ENCODE measurements at regions not wholly inside any gene's neighbourhood (a gene's known extent, or its start where the extent isn't known, plus 50 kb on each side); places are given as distances from the start of the nearest gene placed in this dataset.

DNA sequence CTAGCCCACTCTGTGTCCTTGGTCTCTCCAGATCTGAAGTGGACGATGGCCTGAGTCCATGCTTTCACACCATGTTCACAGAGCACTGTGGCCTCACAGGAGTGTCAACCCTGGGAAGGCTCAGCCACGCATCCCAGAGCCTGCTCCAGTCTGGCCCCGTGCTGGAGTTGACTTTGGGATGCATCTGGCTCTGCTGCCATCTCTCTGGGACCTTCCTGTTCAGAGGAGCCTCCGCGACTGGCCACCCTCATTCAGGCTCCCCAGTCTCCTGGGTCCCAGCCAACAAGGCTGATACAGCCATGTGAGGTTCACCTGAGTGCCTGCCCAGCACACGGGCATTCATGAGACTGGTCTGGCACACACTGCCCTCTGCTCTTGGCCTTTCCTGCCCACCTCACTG lies 199.7 kb upstream of the RAB6C start:
- no peaks in the 10 kb centered on the region for H3K79me2 ChIP-seq (ENCODE audit: control insufficient read depth, insufficient read depth, low read length)
- no peak overlapping the region for H2AFZ ChIP-seq (ENCODE audit: control insufficient read depth, low read length)
- FAIRE-seq (no peak), DNase-seq (ENCODE audit: low read depth, low spot score) (no peak)
- no peak overlapping the region for H3K4me2 ChIP-seq (ENCODE audit: control insufficient read depth, extremely low read depth, insufficient read depth, low read depth, low read length)
- no peaks in the 10 kb centered on the region for H3K9me1 ChIP-seq (ENCODE audit: control insufficient read depth, extremely low read depth, insufficient read depth, low read length)
- no peak overlapping the region for H3K9ac ChIP-seq (ENCODE audit: control insufficient read depth, extremely low read depth, insufficient read depth, low read length)
- no peaks in the 10 kb centered on the region for H3K36me3 ChIP-seq (ENCODE audit: control insufficient read depth in 2 of 2, extremely low read depth in 1 of 2, insufficient read depth in 2 of 2, low read length in 2 of 2)
- dilution Hi-C loops (cut with MboI; ENCODE audit: extremely low pct_ligation_motif_present, low sequenced_read_pairs) = no loop called here
- peaks cover 3% of the 10 kb centered on the region for H3K27me3 ChIP-seq (ENCODE audit: control insufficient read depth, extremely low read depth, insufficient read depth, low read length)
- no peak for TF ChIP-seq EZH2 (IDR thresholded peaks at IDR 0.05; ENCODE audit: low read length)
- H3K4me3 ChIP-seq (ENCODE audit: control insufficient read depth in 2 of 3, extremely low read depth in 1 of 3, insufficient read depth in 2 of 3, low read depth in 1 of 3, low read length in 3 of 3) = no peak overlapping the region
- no peaks in the 10 kb centered on the region for H4K20me1 ChIP-seq (ENCODE audit: control insufficient read depth, extremely low read depth, insufficient read depth, low read length)
- H3K4me1 ChIP-seq (ENCODE audit: control insufficient read depth, extremely low read depth, insufficient read depth, low read length) = no peaks in the 10 kb centered on the region
- no peak overlapping the region for H3K27ac ChIP-seq (ENCODE audit: control insufficient read depth, insufficient read depth, low read length)
- no peaks in the 10 kb centered on the region for H3K9me3 ChIP-seq (ENCODE audit: control insufficient read depth, low read depth, low read length)

DNA sequence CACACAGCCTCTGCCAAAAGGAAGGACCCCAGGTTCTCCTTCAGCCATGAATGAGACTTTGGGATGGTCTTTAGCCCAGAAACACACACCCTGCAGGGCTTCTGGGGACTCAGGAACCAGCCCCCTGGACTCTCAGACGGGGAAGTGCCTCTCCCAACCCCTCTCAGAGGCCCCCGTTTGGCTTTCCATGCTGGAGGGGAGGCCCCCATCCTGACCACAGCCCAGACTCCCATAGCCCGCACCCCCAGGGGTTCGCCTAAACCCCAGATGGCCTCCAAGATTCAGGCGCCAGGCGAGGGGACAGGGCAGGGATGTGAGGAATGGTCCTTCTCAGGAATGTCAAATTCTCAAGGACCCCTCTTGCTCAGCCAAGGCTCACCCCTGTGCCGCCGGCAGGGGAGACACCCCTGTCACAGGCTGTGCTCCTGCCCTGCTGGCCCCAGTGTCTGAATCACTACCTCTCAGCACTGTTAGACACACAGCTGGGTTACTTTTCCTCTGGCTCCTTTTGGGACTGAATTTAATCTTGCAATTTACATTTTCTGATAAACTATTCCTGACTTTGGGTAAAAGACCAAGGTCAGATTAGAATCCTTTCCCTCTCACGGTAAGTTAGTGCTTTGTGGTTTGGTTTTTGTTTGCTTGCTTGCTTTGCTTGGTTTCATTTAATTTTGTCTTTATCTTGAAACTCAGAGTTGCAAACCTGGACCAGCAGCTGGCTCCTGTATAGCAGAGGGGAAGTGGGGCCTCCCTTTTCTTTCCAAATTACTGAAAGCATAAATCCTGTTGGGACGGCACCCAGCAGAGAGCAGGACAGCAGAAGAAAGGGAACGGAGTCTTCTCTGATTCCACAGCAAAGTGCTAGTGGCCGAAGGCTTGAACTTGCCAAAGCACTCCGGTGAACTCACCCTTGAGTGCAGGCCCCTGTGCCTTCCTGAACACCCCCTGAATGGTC lies 198.9 kb upstream of the RAB6C start:
- Histone ChIP-seq H2AFZ (ENCODE audit: control insufficient read depth, low read length) (no peak overlapping the region), H3K27me3 (ENCODE audit: control insufficient read depth, extremely low read depth, insufficient read depth, low read length) (peaks cover 3% of the 10 kb centered on the region), H4K20me1 (ENCODE audit: control insufficient read depth, extremely low read depth, insufficient read depth, low read length) (no peaks in the 10 kb centered on the region), H3K36me3 (ENCODE audit: control insufficient read depth in 2 of 2, extremely low read depth in 1 of 2, insufficient read depth in 2 of 2, low read length in 2 of 2) (no peaks in the 10 kb centered on the region), H3K4me3 (ENCODE audit: control insufficient read depth in 2 of 3, extremely low read depth in 1 of 3, insufficient read depth in 2 of 3, low read depth in 1 of 3, low read length in 3 of 3) (no peak overlapping the region), H3K79me2 (ENCODE audit: control insufficient read depth, insufficient read depth, low read length) (no peaks in the 10 kb centered on the region), H3K9me1 (ENCODE audit: control insufficient read depth, extremely low read depth, insufficient read depth, low read length) (no peaks in the 10 kb centered on the region), H3K9me3 (ENCODE audit: control insufficient read depth, low read depth, low read length) (no peaks in the 10 kb centered on the region), H3K4me2 (ENCODE audit: control insufficient read depth, extremely low read depth, insufficient read depth, low read depth, low read length) (no peak overlapping the region), H3K9ac (ENCODE audit: control insufficient read depth, extremely low read depth, insufficient read depth, low read length) (no peak overlapping the region), H3K27ac (ENCODE audit: control insufficient read depth, insufficient read depth, low read length) (no peak overlapping the region), H3K4me1 (ENCODE audit: control insufficient read depth, extremely low read depth, insufficient read depth, low read length) (no peaks in the 10 kb centered on the region)
- no peak for FAIRE-seq
- TF ChIP-seq, protein P1, sequence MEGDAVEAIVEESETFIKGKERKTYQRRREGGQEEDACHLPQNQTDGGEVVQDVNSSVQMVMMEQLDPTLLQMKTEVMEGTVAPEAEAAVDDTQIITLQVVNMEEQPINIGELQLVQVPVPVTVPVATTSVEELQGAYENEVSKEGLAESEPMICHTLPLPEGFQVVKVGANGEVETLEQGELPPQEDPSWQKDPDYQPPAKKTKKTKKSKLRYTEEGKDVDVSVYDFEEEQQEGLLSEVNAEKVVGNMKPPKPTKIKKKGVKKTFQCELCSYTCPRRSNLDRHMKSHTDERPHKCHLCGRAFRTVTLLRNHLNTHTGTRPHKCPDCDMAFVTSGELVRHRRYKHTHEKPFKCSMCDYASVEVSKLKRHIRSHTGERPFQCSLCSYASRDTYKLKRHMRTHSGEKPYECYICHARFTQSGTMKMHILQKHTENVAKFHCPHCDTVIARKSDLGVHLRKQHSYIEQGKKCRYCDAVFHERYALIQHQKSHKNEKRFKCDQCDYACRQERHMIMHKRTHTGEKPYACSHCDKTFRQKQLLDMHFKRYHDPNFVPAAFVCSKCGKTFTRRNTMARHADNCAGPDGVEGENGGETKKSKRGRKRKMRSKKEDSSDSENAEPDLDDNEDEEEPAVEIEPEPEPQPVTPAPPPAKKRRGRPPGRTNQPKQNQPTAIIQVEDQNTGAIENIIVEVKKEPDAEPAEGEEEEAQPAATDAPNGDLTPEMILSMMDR (optimal IDR thresholded peaks at IDR 0.05 in 1 of 3, IDR thresholded peaks at IDR 0.05 in 1 of 3, conservative IDR thresholded peaks at IDR 0.05 in 1 of 3; ENCODE audit: extremely low read depth in 1 of 3, insufficient read depth in 2 of 3, low read length in 3 of 3) = no peak
- no peak for TF ChIP-seq EZH2 (IDR thresholded peaks at IDR 0.05; ENCODE audit: low read length)
- dilution Hi-C loops (cut with MboI; ENCODE audit: extremely low pct_ligation_motif_present, low sequenced_read_pairs) = no loop called here
- no peak for DNase-seq (ENCODE audit: low read depth, low spot score)
